H1 (cell line): ENCODE measurements at regions not wholly inside any gene's neighbourhood (a gene's known extent, or its start where the extent isn't known, plus 50 kb on each side); places are given as distances from the start of the nearest gene placed in this dataset.

Experiments used
- CTCF ChIA-PET: fragments of 300-600 bp; sonication (Branson Sonifier 250); formaldehyde crosslinking; loops from one replicate; lab custom pipeline; 2021; ENCODE audit not compliant: partially characterized antibody; lab: Charles Lee
- POLR2A ChIA-PET: fragments of 300-600 bp; sonication (Branson Sonifier 250); formaldehyde crosslinking; loops from one replicate; lab custom pipeline; 2021; ENCODE audit warnings: inconsistent platforms; ENCODE audit not compliant: partially characterized antibody; lab: Charles Lee
- DNase-seq, 2 experiments: peaks; one replicate each; pipeline versions ENCODE4 v3.0.0 to v3.0.0-alpha.2; 2010 to 2022; ENCODE audit warnings: low spot score in 2 of 2, low read depth in 1 of 2, mixed read lengths in 1 of 2
- FAIRE-seq: peaks from 2 replicates; lab custom pipeline; 2011; peaks lifted over from hg19 to GRCh38; lab: Jason Lieb, UNC
- H2AFZ ChIP-seq: 2 replicates; pipeline ENCODE4 v1.8.1; 2012; ENCODE audit warnings: low read length, inconsistent platforms
- H2AK5ac ChIP-seq: 2 replicates; pipeline ENCODE4 v1.6.1; 2013; ENCODE audit warnings: low read depth, low read length
- H2BK120ac ChIP-seq: replicated peaks from 2 replicates; pipeline ENCODE3; 2013; ENCODE audit warnings: low read depth, low read length, inconsistent platforms
- H2BK12ac ChIP-seq: 2 replicates; pipeline ENCODE4 v1.6.1; 2013; ENCODE audit warnings: low read depth, low read length
- H2BK15ac ChIP-seq: 2 replicates; pipeline ENCODE4 v1.6.1; 2013; ENCODE audit warnings: low read length
- H2BK20ac ChIP-seq: 2 replicates; pipeline ENCODE4 v1.6.1; 2013; ENCODE audit warnings: low read length
- H2BK5ac ChIP-seq: 2 replicates; pipeline ENCODE4 v1.6.1; 2013; ENCODE audit warnings: low read depth, low read length
- H3K14ac ChIP-seq: 2 replicates; pipeline ENCODE4 v1.6.1; 2013; ENCODE audit warnings: inconsistent platforms; ENCODE audit not compliant: insufficient read length
- H3K18ac ChIP-seq: 2 replicates; pipeline ENCODE4 v1.6.1; 2013; ENCODE audit warnings: low read length; ENCODE audit errors: extremely low read depth
- H3K23ac ChIP-seq: 2 replicates; pipeline ENCODE4 v1.6.1; 2013; ENCODE audit warnings: inconsistent platforms; ENCODE audit not compliant: insufficient read length
- H3K23me2 ChIP-seq: 2 replicates; pipeline ENCODE4 v1.6.1; 2013; ENCODE audit warnings: low read depth, low read length
- H3K27ac ChIP-seq: 2 replicates; pipeline ENCODE4 v1.6.1; 2011; ENCODE audit warnings: low read depth, low read length, inconsistent platforms
- H3K27me3 ChIP-seq, 4 experiments: replicated peaks in 1 of 4; 1 replicate in 1 of 4; 2 replicates in 3 of 4; pipeline versions ENCODE4 v1.6.1 to v1.8.1; 2011 to 2013; ENCODE audit warnings: low read length in 3 of 4, mild to moderate bottlenecking in 3 of 4, inconsistent platforms in 2 of 4, mixed read lengths in 2 of 4, moderate library complexity in 1 of 4; ENCODE audit not compliant: control insufficient read depth in 3 of 4, insufficient read depth in 3 of 4; ENCODE audit errors: extremely low read depth in 1 of 4
- H3K36me3 ChIP-seq, 4 experiments: 2 replicates each; pipeline versions ENCODE4 v1.6.1 to v1.8.1; 2011 to 2013; ENCODE audit warnings: mild to moderate bottlenecking in 4 of 4, low read length in 3 of 4, moderate library complexity in 2 of 4, control low read depth in 1 of 4, inconsistent platforms in 1 of 4; ENCODE audit not compliant: insufficient read depth in 4 of 4, control insufficient read depth in 2 of 4
- H3K4ac ChIP-seq: replicated peaks from 2 replicates; pipeline ENCODE3; 2013; ENCODE audit warnings: low read length, low read depth, mixed read lengths, inconsistent platforms; ENCODE audit not compliant: insufficient read length
- H3K4me1 ChIP-seq, 4 experiments: replicated peaks in 1 of 4; 1 replicate in 1 of 4; 2 replicates in 3 of 4; pipeline versions ENCODE4 v1.6.1 to v1.8.1; 2011 to 2013; ENCODE audit warnings: low read length in 3 of 4, inconsistent platforms in 2 of 4, mixed read lengths in 1 of 4; ENCODE audit not compliant: insufficient read depth in 4 of 4, control insufficient read depth in 3 of 4
- H3K4me2 ChIP-seq, 2 experiments: 2 replicates each; pipeline versions ENCODE4 v1.6.1 to v1.8.1; 2011 to 2013; ENCODE audit warnings: low read depth in 2 of 2, low read length in 2 of 2, control low read depth in 1 of 2, inconsistent platforms in 1 of 2, mild to moderate bottlenecking in 1 of 2; ENCODE audit not compliant: insufficient read depth in 1 of 2
- H3K4me3 ChIP-seq, 4 experiments: fragments of 200-600, 300-600 bp in 1 of 4; sonication (generic), shearing (Covaris generic), sonication (Bioruptor Twin) in 1 of 4; 2 replicates each; pipeline versions ENCODE4 v1.5.1 to v1.8.1; 2011 to 2016; ENCODE audit warnings: low read length in 4 of 4, low read depth in 3 of 4, control low read depth in 2 of 4, inconsistent platforms in 2 of 4, mild to moderate bottlenecking in 2 of 4, mixed read lengths in 1 of 4, moderate library complexity in 1 of 4; ENCODE audit not compliant: insufficient read depth in 2 of 4; ENCODE audit errors: extremely low read depth in 1 of 4
- H3K56ac ChIP-seq: replicated peaks from 2 replicates; pipeline ENCODE3; 2013; ENCODE audit warnings: low read depth, mild to moderate bottlenecking, mixed read lengths, low read length, inconsistent platforms; ENCODE audit not compliant: insufficient read length
- H3K79me1 ChIP-seq: 2 replicates; pipeline ENCODE4 v1.6.1; 2013; ENCODE audit warnings: low read depth, low read length, control low read depth
- H3K79me2 ChIP-seq, 2 experiments: 2 replicates each; pipeline versions ENCODE4 v1.6.1 to v1.8.1; 2012 to 2013; ENCODE audit warnings: low read length in 2 of 2, mild to moderate bottlenecking in 2 of 2, inconsistent platforms in 1 of 2; ENCODE audit not compliant: insufficient read depth in 2 of 2, control insufficient read depth in 1 of 2
- H3K9ac ChIP-seq, 4 experiments: replicated peaks in 1 of 4; 1 replicate in 1 of 4; 2 replicates in 3 of 4; pipeline versions ENCODE4 v1.6.1 to v1.8.1; 2011 to 2013; ENCODE audit warnings: low read depth in 3 of 4, low read length in 3 of 4, control low read depth in 2 of 4, mild to moderate bottlenecking in 2 of 4, moderate library complexity in 2 of 4, inconsistent platforms in 1 of 4; ENCODE audit errors: extremely low read depth in 1 of 4
- H3K9me3 ChIP-seq, 2 experiments: 2 replicates each; pipeline versions ENCODE4 v1.6.1 to v1.8.1; 2012 to 2013; ENCODE audit warnings: mild to moderate bottlenecking in 2 of 2, moderate library complexity in 2 of 2, control low read depth in 1 of 2, inconsistent platforms in 1 of 2, low read depth in 1 of 2, low read length in 1 of 2, mixed read lengths in 1 of 2; ENCODE audit not compliant: insufficient read depth in 2 of 2
- H4K20me1 ChIP-seq, 2 experiments: replicated peaks in 1 of 2; 2 replicates each; pipeline versions ENCODE3 to v1.8.1; 2011 to 2013; ENCODE audit warnings: inconsistent platforms in 2 of 2, low read length in 2 of 2, mild to moderate bottlenecking in 1 of 2; ENCODE audit not compliant: insufficient read depth in 2 of 2, control insufficient read depth in 1 of 2
- H4K5ac ChIP-seq: 2 replicates; pipeline ENCODE4 v1.6.1; 2013; ENCODE audit warnings: low read length, low read depth, mixed read lengths, inconsistent platforms; ENCODE audit not compliant: insufficient read length
- H4K8ac ChIP-seq: 2 replicates; pipeline ENCODE4 v1.8.0; 2013; ENCODE audit warnings: mild to moderate bottlenecking, moderate library complexity, low read length, inconsistent platforms; ENCODE audit not compliant: insufficient read depth; ENCODE audit errors: extremely low read depth
- H4K91ac ChIP-seq: replicated peaks from 2 replicates; pipeline ENCODE3; 2013; ENCODE audit warnings: low read length, mixed read lengths, inconsistent platforms; ENCODE audit not compliant: insufficient read length
- YY1 ChIP-seq: IDR thresholded peaks from 2 replicates; pipeline ENCODE4 v1.6.1; 2011; ENCODE audit warnings: low read depth, mild to moderate bottlenecking, low read length
- WGBS, 2 experiments: shearing (Covaris generic) in 1 of 2; methylation state at CpG; one replicate each; pipeline versions ENCODE4 v1.1.6 to v1.1.7; 2013 to 2015; ENCODE audit warnings: low lambda C conversion rate in 2 of 2, mixed read lengths in 2 of 2, inconsistent platforms in 1 of 2, low coverage in 1 of 2, missing lambda C conversion rate in 1 of 2; ENCODE audit not compliant: insufficient replicate concordance in 2 of 2, insufficient coverage in 1 of 2, insufficient read length in 1 of 2; ENCODE audit errors: extremely low coverage in 1 of 2, missing lambda C conversion rate in 1 of 2; 5-methylcytosine and 5-hydroxymethylcytosine counted together

DNA sequence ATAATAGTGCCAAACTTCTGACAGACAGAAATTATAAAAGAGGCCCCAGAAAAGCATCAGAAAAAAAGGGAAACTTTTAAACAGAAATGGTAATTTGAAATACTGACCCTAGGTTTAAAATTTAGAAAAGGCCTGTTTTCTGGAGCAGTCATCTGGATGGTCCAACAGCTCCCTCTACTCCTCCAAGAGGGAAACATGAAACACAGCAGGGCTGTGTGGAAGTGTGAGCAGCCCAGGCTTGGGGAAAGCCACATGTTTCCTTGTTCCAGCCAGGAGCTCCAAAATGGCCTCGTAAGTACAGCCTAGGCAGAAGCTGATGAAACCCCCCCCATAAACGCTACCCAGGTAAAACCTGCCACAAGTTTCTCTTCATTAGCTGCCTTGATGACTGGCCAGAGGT is 499.3 kb upstream of the ADAMTS16 start:
- Histone ChIP-seq H3K56ac (no peak overlapping the region), H3K4me1 (peaks cover 0 to 2% (median 0%) of the 10 kb centered on the region in 4 experiments; a peak in 1 of 7 replicates), H3K27ac (no peak overlapping the region), H4K20me1 (no peaks in the 10 kb centered on the region), H2BK5ac (no peak overlapping the region), H3K4ac (no peak overlapping the region), H2AFZ (0 out of 2 replicates have a peak overlapping the region, but pooled peaks have one; percentile 70), H3K9ac (no peak overlapping the region), H3K23ac (no peak overlapping the region), H3K4me2 (no peak overlapping the region), H2BK12ac (no peak overlapping the region), H3K4me3 (no peak overlapping the region), H3K23me2 (no peaks in the 10 kb centered on the region; the same call in 1 of the 2 replicates), H4K91ac (no peak overlapping the region), H3K36me3 (no peaks in the 10 kb centered on the region), H3K79me2 (no peaks in the 10 kb centered on the region), H4K8ac (no peak overlapping the region), H3K79me1 (no peaks in the 10 kb centered on the region), H2BK15ac (no peak overlapping the region), H3K18ac (no peak overlapping the region), H3K9me3 (peaks cover 3 to 6% of the 10 kb centered on the region in 2 experiments; a peak in 3 of 4 replicates), H4K5ac (no peak overlapping the region), H2BK20ac (no peak overlapping the region), H3K14ac (no peak overlapping the region), H3K27me3 (no peaks in the 10 kb centered on the region), H2AK5ac (no peak overlapping the region), H2BK120ac (no peak overlapping the region)
- WGBS, 2 experiments = 69% methylated on average over 2 of the region's 2 CpGs; no CpG with 5 or more reads in 1 of the 2 experiments
- CTCF ChIA-PET = interaction anchor here (0.7 to 2.4 kb wide), 13 partner anchors 9 to 1038 kb away, joined by 3 to 16 read pairs (median 3); no protein-coding TSS in a partner anchor
- DNase-seq (peak in 1 of 2 experiments; percentile 31), FAIRE-seq (peak; percentile 19)
- POLR2A ChIA-PET = no interaction called here
- peak; percentile 39; the same call in 1 of the 2 replicates for TF ChIP-seq YY1
